SH-SY5Y (cell line): ENCODE measurements at regions not wholly inside any gene's neighbourhood (a gene's known extent, or its start where the extent isn't known, plus 50 kb on each side); places are given as distances from the start of the nearest gene placed in this dataset.

ENCODE experiments used
- GATA2 ChIP-seq: IDR thresholded peaks from 2 replicates; pipeline ENCODE4 v1.6.1; 2011; ENCODE audit warnings: mild to moderate bottlenecking, low read depth, low read length
- GATA3 ChIP-seq: IDR thresholded peaks from 2 replicates; pipeline ENCODE4 v1.6.1; 2011; ENCODE audit warnings: low read depth, mild to moderate bottlenecking, low read length, moderate library complexity

- no peak for TF ChIP-seq GATA2
- no peak for TF ChIP-seq GATA3
These were observed 117.0 kb upstream of the ERRFI1 start for GRCh38 chr1:8142955-8143629.
